Fibroblast of lung (primary cell): ENCODE measurements at regions not wholly inside any gene's neighbourhood (a gene's known extent, or its start where the extent isn't known, plus 50 kb on each side); places are given as distances from the start of the nearest gene placed in this dataset.

Source experiments
- DNase-seq, 2 donors: peaks; one replicate each; pipeline versions ENCODE4 v3.0.0 to v3.0.0-alpha.2; 2010; ENCODE audit warnings: low read depth in 2 of 2
- H2AFZ ChIP-seq: 2 replicates; pipeline ENCODE4 v1.5.1; 2012; ENCODE audit warnings: low read length, control low read depth, inconsistent platforms
- H3K27ac ChIP-seq: 2 replicates; pipeline ENCODE4 v1.5.1; 2011; ENCODE audit warnings: low read length, control low read depth; ENCODE audit not compliant: insufficient read depth
- H3K27me3 ChIP-seq: 2 replicates; pipeline ENCODE4 v1.5.1; 2011; ENCODE audit warnings: mild to moderate bottlenecking, low read length; ENCODE audit not compliant: control insufficient read depth, insufficient read depth
- H3K36me3 ChIP-seq: 2 replicates; pipeline ENCODE4 v1.5.1; 2011; ENCODE audit warnings: low read length; ENCODE audit not compliant: control insufficient read depth, insufficient read depth
- H3K4me1 ChIP-seq: 2 replicates; pipeline ENCODE4 v1.5.1; 2011; ENCODE audit warnings: low read length; ENCODE audit not compliant: control insufficient read depth, insufficient read depth; ENCODE audit errors: extremely low read depth
- H3K4me2 ChIP-seq: 2 replicates; pipeline ENCODE4 v1.5.1; 2011; ENCODE audit warnings: low read length, control low read depth; ENCODE audit not compliant: insufficient read depth; ENCODE audit errors: extremely low read depth
- H3K4me3 ChIP-seq, 4 experiments: fragments of 200-600 bp in 1 of 4; sonication (generic) in 1 of 4; replicated peaks in 1 of 4; 2 replicates each; pipeline ENCODE4 v1.5.1; 2011 to 2016; ENCODE audit warnings: low read length in 4 of 4, low read depth in 3 of 4, mild to moderate bottlenecking in 3 of 4, control low read depth in 2 of 4, inconsistent platforms in 1 of 4, mixed read lengths in 1 of 4; ENCODE audit not compliant: insufficient read depth in 1 of 4; ENCODE audit errors: control extremely low read depth in 1 of 4
- H3K79me2 ChIP-seq: 2 replicates; pipeline ENCODE4 v1.5.1; 2012; ENCODE audit warnings: mild to moderate bottlenecking, low read length, inconsistent platforms; ENCODE audit not compliant: control insufficient read depth, insufficient read depth
- H3K9ac ChIP-seq: 2 replicates; pipeline ENCODE4 v1.5.1; 2011; ENCODE audit warnings: mild to moderate bottlenecking, low read length, control low read depth; ENCODE audit not compliant: insufficient read depth
- H3K9me3 ChIP-seq: 2 replicates; pipeline ENCODE4 v1.5.1; 2012; ENCODE audit warnings: low read depth, low read length; ENCODE audit not compliant: control insufficient read depth, insufficient read depth
- H4K20me1 ChIP-seq: 2 replicates; pipeline ENCODE4 v1.5.1; 2011; ENCODE audit warnings: low read length; ENCODE audit not compliant: control insufficient read depth, insufficient read depth; ENCODE audit errors: extremely low read depth
- EZH2 ChIP-seq: IDR thresholded peaks from 2 replicates; pipeline ENCODE4 v1.5.1; 2012; ENCODE audit warnings: low read length, control low read depth, mild to moderate bottlenecking; ENCODE audit errors: missing control alignments
- TF ChIP-seq, protein P1 (sequence below), 2 donors: IDR thresholded peaks in 1 of 2; conservative IDR thresholded peaks in 1 of 2; 1 replicate in 1 of 2; 2 replicates in 1 of 2; pipeline ENCODE4 v1.5.1; 2011 to 2012; ENCODE audit warnings: low read length in 2 of 2, control low read depth in 1 of 2, inconsistent platforms in 1 of 2, low read depth in 1 of 2, mild to moderate bottlenecking in 1 of 2

DNA sequence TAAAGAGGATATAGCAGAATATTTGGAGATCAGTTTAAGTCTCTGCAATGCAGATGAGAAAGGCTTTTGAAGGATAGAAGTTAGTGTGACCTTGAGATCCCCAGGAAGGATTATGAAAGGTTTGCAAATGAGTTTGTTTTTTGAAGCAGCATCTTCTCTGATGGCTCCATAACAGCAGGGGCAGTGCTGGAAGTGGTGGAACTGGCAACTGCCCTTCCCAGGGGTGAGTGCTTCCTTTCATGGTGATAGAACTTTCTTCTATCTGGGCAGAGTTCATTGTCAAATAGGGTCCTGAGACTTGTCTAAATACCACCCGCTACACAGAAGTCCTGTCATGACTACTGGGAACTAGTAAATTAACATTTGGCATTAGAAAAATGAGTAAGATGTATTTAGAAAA lies 314.2 kb upstream of the MCTP2 start:
- Histone ChIP-seq H3K36me3 (no peaks in the 10 kb centered on the region), H3K4me3 (no peak overlapping the region), H3K27me3 (no peaks in the 10 kb centered on the region), H3K4me2 (no peak overlapping the region), H3K9me3 (no peaks in the 10 kb centered on the region), H3K27ac (no peak overlapping the region), H3K79me2 (no peaks in the 10 kb centered on the region), H3K9ac (no peak overlapping the region), H2AFZ (no peak overlapping the region), H3K4me1 (no peaks in the 10 kb centered on the region), H4K20me1 (no peaks in the 10 kb centered on the region)
- no peak for DNase-seq
- no peak for TF ChIP-seq EZH2
- TF ChIP-seq, protein P1, sequence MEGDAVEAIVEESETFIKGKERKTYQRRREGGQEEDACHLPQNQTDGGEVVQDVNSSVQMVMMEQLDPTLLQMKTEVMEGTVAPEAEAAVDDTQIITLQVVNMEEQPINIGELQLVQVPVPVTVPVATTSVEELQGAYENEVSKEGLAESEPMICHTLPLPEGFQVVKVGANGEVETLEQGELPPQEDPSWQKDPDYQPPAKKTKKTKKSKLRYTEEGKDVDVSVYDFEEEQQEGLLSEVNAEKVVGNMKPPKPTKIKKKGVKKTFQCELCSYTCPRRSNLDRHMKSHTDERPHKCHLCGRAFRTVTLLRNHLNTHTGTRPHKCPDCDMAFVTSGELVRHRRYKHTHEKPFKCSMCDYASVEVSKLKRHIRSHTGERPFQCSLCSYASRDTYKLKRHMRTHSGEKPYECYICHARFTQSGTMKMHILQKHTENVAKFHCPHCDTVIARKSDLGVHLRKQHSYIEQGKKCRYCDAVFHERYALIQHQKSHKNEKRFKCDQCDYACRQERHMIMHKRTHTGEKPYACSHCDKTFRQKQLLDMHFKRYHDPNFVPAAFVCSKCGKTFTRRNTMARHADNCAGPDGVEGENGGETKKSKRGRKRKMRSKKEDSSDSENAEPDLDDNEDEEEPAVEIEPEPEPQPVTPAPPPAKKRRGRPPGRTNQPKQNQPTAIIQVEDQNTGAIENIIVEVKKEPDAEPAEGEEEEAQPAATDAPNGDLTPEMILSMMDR (conservative IDR thresholded peaks at IDR 0.05 in 1 of 2, IDR thresholded peaks at IDR 0.05 in 1 of 2; ENCODE audit: low read depth in 1 of 2, low read length in 2 of 2) = no peak

DNA sequence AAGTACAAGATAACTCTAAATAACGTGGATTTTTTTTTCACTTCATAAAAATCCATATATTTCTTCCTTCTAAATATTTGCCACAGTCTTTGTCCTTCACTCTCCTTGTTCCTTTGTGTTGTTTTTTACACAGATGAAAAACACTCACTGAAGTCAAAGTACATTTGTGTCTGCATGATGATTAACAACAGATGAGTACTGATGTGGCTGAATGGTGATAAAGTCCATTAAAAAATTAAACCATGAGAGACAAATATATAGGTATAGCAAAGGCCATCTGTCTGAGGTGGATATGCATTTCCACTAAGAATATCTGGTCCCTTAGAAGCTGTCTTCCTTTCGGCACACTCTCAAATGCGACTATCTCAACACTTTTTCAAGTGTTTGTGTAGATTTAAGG lies 317.5 kb upstream of the MCTP2 start:
- Histone ChIP-seq H3K9ac (no peak overlapping the region), H3K27ac (no peak overlapping the region)
- TF ChIP-seq, protein P1 (conservative IDR thresholded peaks at IDR 0.05 in 1 of 2, IDR thresholded peaks at IDR 0.05 in 1 of 2; ENCODE audit: low read depth in 1 of 2, low read length in 2 of 2) = no peak
- no peak for TF ChIP-seq EZH2

DNA sequence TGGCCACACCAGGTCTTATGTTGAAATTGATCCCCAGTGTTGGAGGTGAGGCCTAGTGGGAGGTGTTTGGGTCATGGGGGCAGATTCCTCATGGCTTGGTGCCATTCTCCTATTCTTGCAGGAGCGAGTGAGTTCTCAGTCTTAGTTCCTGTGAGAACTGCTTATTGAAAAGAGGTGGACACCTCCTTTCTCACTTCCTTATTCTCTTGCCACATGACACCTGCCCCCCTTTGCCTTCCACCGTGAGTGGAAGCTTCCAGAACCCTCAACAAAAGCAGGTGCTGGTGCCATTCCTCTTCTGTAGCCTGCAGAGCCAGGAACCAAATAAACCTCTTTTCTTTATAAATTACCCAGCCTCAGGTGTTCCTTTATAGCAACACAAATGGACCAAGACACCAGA lies 318.1 kb upstream of the MCTP2 start:
- H3K9ac ChIP-seq = no peak overlapping the region
- H3K9me3 ChIP-seq = no peaks in the 10 kb centered on the region
- H3K27ac ChIP-seq = no peak overlapping the region
- no peak overlapping the region for H3K4me3 ChIP-seq
- no peaks in the 10 kb centered on the region for H3K79me2 ChIP-seq
- no peak for DNase-seq
- H4K20me1 ChIP-seq = no peaks in the 10 kb centered on the region
- no peak overlapping the region for H3K4me2 ChIP-seq
- no peak overlapping the region for H2AFZ ChIP-seq
- H3K4me1 ChIP-seq = no peaks in the 10 kb centered on the region
- no peaks in the 10 kb centered on the region for H3K27me3 ChIP-seq
- TF ChIP-seq, protein P1 (conservative IDR thresholded peaks at IDR 0.05 in 1 of 2, IDR thresholded peaks at IDR 0.05 in 1 of 2; ENCODE audit: low read depth in 1 of 2, low read length in 2 of 2) = no peak
- TF ChIP-seq EZH2 = no peak
- no peaks in the 10 kb centered on the region for H3K36me3 ChIP-seq

More for the DNA sequence above, 317.5 kb upstream of the MCTP2 start:
- no peak overlapping the region for H3K4me3 ChIP-seq
- H3K79me2 ChIP-seq = no peaks in the 10 kb centered on the region
- no peaks in the 10 kb centered on the region for H3K9me3 ChIP-seq
- H3K27me3 ChIP-seq = no peaks in the 10 kb centered on the region
- DNase-seq = no peak
- H3K4me1 ChIP-seq = no peaks in the 10 kb centered on the region
- H4K20me1 ChIP-seq = no peaks in the 10 kb centered on the region
- H3K4me2 ChIP-seq = no peak overlapping the region
- H2AFZ ChIP-seq = no peak overlapping the region
- no peaks in the 10 kb centered on the region for H3K36me3 ChIP-seq
